Panc1 (cell line): ENCODE measurements at regions not wholly inside any gene's neighbourhood (a gene's known extent, or its start where the extent isn't known, plus 50 kb on each side); places are given as distances from the start of the nearest gene placed in this dataset.

Source experiments
- ATAC-seq: fragments of 200-7000 bp; cut with Tn5 transposase; 2 replicates; pipeline ENCODE4 v1.9.1; 2020; ENCODE audit warnings: mild to moderate bottlenecking, moderate library complexity
- BruUV-seq: library from RNA; stranded (reverse); fragments of 400-500 nt; replicated peaks from 2 replicates; lab custom pipeline; 2021; lab: Mats Ljungman, UMichigan
- CTCF ChIA-PET: fragments of 300-600 bp; sonication (Branson Sonifier 250); formaldehyde crosslinking; loops from one replicate; lab custom pipeline; 2022; ENCODE audit warnings: antibody characterized with exemption; lab: Charles Lee
- POLR2A ChIA-PET: fragments of 300-600 bp; sonication (Branson Sonifier 250); formaldehyde crosslinking; loops from one replicate; lab custom pipeline; 2022; ENCODE audit warnings: antibody characterized with exemption; lab: Charles Lee
- DNase-seq: peaks from one replicate; pipeline ENCODE4 v3.0.0-alpha.2; 2010; ENCODE audit warnings: low read depth, low spot score
- H3K27ac ChIP-seq: 2 replicates; pipeline ENCODE4 v1.5.1; 2011; ENCODE audit warnings: mild to moderate bottlenecking, low read length, inconsistent platforms
- H3K27me3 ChIP-seq: fragments of 200-500 bp; sonication (Bioruptor generic); 2 replicates; pipeline ENCODE4 v1.6.0; 2014; ENCODE audit warnings: low read length, inconsistent platforms; ENCODE audit not compliant: control insufficient read depth, insufficient read depth
- H3K36me3 ChIP-seq: fragments of 200-500 bp; sonication (Bioruptor generic); 2 replicates; pipeline ENCODE4 v1.5.1; 2014; ENCODE audit warnings: inconsistent platforms, mild to moderate bottlenecking, low read length, moderate library complexity; ENCODE audit not compliant: control insufficient read depth, insufficient read depth
- H3K4me1 ChIP-seq: 2 replicates; pipeline ENCODE4 v1.5.1; 2011; ENCODE audit warnings: inconsistent platforms, mild to moderate bottlenecking, low read length, moderate library complexity; ENCODE audit not compliant: control insufficient read depth, insufficient read depth
- H3K4me3 ChIP-seq, 2 experiments: 2 replicates each; pipeline ENCODE4 v1.5.1; 2011 to 2012; ENCODE audit warnings: low read depth in 2 of 2, low read length in 2 of 2, mild to moderate bottlenecking in 2 of 2, inconsistent platforms in 1 of 2, moderate library complexity in 1 of 2
- H3K9me3 ChIP-seq: fragments of 200-500 bp; sonication (Bioruptor generic); 2 replicates; pipeline ENCODE4 v1.5.1; 2014; ENCODE audit warnings: low read depth, mild to moderate bottlenecking, inconsistent platforms, low read length, moderate library complexity; ENCODE audit not compliant: control insufficient read depth, insufficient read depth
- POLR2AphosphoS5 ChIP-seq: IDR thresholded peaks from 2 replicates; pipeline ENCODE4 v1.6.1; 2012; ENCODE audit warnings: mild to moderate bottlenecking, low read depth, low read length, moderate library complexity
- SIN3A ChIP-seq: IDR thresholded peaks from 2 replicates; pipeline ENCODE4 v1.6.1; 2012; ENCODE audit warnings: low read depth, mild to moderate bottlenecking, low read length, moderate library complexity, borderline replicate concordance; ENCODE audit not compliant: insufficient read depth
- TCF7L2 ChIP-seq: IDR thresholded peaks from 2 replicates; pipeline ENCODE4 v1.6.1; 2011; ENCODE audit warnings: mild to moderate bottlenecking, low read depth, low read length, inconsistent platforms
- in situ Hi-C: cut with HindIII; loops from 2 replicates; pipeline ENCODE4 v1.10.0; 2016; ENCODE audit warnings: low sequenced_read_pairs, low pct_unique_long_range_greater_than_20kb
- intact Hi-C: fragments of 100-400 bp; cut with micrococcal nuclease; formaldehyde crosslinking; loops from one replicate; pipeline ENCODE4 v1.10.0; 2022; ENCODE audit not compliant: unreplicated experiment
- TF ChIP-seq, protein P1 (sequence below): fragments of 450-650 bp; IDR thresholded peaks from 2 replicates; pipeline ENCODE4 v1.5.1; 2017; ENCODE audit warnings: mild to moderate bottlenecking
- TF ChIP-seq, protein P2 (sequence below), 2 experiments: IDR thresholded peaks; 2 replicates each; pipeline ENCODE4 v1.6.1; 2011 to 2012; ENCODE audit warnings: low read depth in 2 of 2, control low read depth in 1 of 2, low read length in 1 of 2, mild to moderate bottlenecking in 1 of 2, moderate library complexity in 1 of 2; ENCODE audit not compliant: insufficient read depth in 1 of 2

DNA sequence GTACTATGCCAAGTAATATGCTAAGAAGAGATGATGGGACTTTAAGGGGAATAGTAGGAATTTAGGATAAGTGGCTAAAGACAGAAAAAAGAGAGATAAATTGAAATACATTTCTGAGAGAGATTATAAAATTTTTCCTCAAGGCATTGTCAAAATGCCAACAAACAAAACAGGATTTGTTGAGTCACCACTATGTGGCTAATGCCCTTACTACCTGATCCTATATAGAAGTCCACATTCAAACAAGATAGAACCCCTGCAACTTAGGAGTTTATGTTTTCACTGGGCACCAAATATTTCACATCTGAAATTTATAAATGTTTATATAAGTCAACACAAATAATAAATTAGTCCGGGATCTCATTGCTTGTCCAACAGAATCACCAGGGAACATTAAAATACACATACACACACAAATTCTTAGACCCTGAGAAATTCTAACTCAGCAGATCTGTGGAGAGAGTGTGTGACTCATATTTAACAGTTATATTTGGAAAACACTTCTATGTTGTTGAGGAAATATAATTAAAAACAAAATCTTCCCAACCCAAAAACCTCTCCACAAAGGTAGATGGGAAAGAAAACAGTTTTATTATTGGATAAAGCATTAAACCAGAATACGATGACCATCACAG, 154.3 kb downstream of the PPP1R3A start:
- ATAC-seq: no peak
- no TSS peak for BruUV-seq
- Histone ChIP-seq H3K27me3 (no peaks in the 10 kb centered on the region), H3K36me3 (no peaks in the 10 kb centered on the region), H3K4me3 (no peak overlapping the region), H3K27ac (no peak overlapping the region), H3K9me3 (no peaks in the 10 kb centered on the region), H3K4me1 (no peaks in the 10 kb centered on the region)
- ChIA-PET POLR2A (no interaction called here), CTCF (no interaction called here)
- no peak for DNase-seq
- intact Hi-C loops (no loop called here), in situ Hi-C loops (no loop called here)
- TF ChIP-seq POLR2AphosphoS5 (no peak), TCF7L2 (no peak), SIN3A (no peak)
- TF ChIP-seq, protein P1, sequence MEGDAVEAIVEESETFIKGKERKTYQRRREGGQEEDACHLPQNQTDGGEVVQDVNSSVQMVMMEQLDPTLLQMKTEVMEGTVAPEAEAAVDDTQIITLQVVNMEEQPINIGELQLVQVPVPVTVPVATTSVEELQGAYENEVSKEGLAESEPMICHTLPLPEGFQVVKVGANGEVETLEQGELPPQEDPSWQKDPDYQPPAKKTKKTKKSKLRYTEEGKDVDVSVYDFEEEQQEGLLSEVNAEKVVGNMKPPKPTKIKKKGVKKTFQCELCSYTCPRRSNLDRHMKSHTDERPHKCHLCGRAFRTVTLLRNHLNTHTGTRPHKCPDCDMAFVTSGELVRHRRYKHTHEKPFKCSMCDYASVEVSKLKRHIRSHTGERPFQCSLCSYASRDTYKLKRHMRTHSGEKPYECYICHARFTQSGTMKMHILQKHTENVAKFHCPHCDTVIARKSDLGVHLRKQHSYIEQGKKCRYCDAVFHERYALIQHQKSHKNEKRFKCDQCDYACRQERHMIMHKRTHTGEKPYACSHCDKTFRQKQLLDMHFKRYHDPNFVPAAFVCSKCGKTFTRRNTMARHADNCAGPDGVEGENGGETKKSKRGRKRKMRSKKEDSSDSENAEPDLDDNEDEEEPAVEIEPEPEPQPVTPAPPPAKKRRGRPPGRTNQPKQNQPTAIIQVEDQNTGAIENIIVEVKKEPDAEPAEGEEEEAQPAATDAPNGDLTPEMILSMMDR: no peak
- TF ChIP-seq, protein P2, sequence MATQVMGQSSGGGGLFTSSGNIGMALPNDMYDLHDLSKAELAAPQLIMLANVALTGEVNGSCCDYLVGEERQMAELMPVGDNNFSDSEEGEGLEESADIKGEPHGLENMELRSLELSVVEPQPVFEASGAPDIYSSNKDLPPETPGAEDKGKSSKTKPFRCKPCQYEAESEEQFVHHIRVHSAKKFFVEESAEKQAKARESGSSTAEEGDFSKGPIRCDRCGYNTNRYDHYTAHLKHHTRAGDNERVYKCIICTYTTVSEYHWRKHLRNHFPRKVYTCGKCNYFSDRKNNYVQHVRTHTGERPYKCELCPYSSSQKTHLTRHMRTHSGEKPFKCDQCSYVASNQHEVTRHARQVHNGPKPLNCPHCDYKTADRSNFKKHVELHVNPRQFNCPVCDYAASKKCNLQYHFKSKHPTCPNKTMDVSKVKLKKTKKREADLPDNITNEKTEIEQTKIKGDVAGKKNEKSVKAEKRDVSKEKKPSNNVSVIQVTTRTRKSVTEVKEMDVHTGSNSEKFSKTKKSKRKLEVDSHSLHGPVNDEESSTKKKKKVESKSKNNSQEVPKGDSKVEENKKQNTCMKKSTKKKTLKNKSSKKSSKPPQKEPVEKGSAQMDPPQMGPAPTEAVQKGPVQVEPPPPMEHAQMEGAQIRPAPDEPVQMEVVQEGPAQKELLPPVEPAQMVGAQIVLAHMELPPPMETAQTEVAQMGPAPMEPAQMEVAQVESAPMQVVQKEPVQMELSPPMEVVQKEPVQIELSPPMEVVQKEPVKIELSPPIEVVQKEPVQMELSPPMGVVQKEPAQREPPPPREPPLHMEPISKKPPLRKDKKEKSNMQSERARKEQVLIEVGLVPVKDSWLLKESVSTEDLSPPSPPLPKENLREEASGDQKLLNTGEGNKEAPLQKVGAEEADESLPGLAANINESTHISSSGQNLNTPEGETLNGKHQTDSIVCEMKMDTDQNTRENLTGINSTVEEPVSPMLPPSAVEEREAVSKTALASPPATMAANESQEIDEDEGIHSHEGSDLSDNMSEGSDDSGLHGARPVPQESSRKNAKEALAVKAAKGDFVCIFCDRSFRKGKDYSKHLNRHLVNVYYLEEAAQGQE (IDR thresholded peaks at IDR 0.05; ENCODE audit: insufficient read depth in 1 of 2, low read depth in 2 of 2, low read length in 1 of 2): no peak

DNA sequence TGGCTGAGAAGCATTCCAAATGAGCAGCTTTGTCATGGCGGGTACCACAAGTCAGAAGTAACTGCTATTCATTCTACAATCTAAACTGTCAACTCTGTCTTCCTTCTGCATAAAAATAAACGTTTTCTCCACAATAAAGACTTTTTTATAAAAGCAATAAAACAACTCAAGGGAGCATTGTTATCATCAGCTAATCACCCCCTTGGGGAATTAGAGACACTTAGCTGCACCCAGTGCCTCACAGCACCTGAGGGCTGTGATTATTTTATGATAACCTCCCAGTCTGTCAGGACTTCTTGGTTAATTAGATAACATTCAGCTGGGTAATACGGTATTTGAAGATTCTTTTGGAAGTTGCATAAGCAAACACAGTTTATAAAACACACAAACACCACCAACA, 155.6 kb downstream of the PPP1R3A start:
- Histone ChIP-seq H3K4me3 (no peak overlapping the region), H3K27ac (no peak overlapping the region), H3K36me3 (no peaks in the 10 kb centered on the region), H3K4me1 (no peaks in the 10 kb centered on the region), H3K27me3 (no peaks in the 10 kb centered on the region), H3K9me3 (no peaks in the 10 kb centered on the region)
- ATAC-seq: no peak
- intact Hi-C loops: no loop called here
- no TSS peak for BruUV-seq
- ChIA-PET POLR2A (no interaction called here), CTCF (no interaction called here)
- in situ Hi-C loops: no loop called here
- no peak for DNase-seq
- TF ChIP-seq, protein P1: no peak
- TF ChIP-seq TCF7L2 (no peak), POLR2AphosphoS5 (no peak), SIN3A (no peak)
- TF ChIP-seq, protein P2 (IDR thresholded peaks at IDR 0.05; ENCODE audit: insufficient read depth in 1 of 2, low read depth in 2 of 2, low read length in 1 of 2): no peak
